Left hindlimb (tissue), 1 donor: ENCODE measurements at regions not wholly inside any gene's neighbourhood (a gene's known extent, or its start where the extent isn't known, plus 50 kb on each side); places are given as distances from the start of the nearest gene placed in this dataset.

Source experiments
- DNase-seq: peaks from one replicate; pipeline ENCODE4 v3.0.0-alpha.2; 2018

GRCh38 chr17:72394531-72394930, 273.7 kb downstream of the SOX9 start:
- DNase-seq, result no peak

- DNase-seq, result no peak
These were observed 275.3 kb downstream of the SOX9 start for GRCh38 chr17:72396121-72396520.

- DNase-seq, result no peak
These were observed 276.4 kb downstream of the SOX9 start for GRCh38 chr17:72397223-72397667.

- no peak for DNase-seq
These were observed 276.9 kb downstream of the SOX9 start for GRCh38 chr17:72397687-72398086.

- no peak for DNase-seq
These were observed 278.3 kb downstream of the SOX9 start for GRCh38 chr17:72399023-72399607.

GRCh38 chr17:72399608-72400487, 279.0 kb downstream of the SOX9 start:
- DNase-seq, result no peak

GRCh38 chr17:72400488-72400827, 279.6 kb downstream of the SOX9 start:
- DNase-seq, result no peak

- no peak for DNase-seq
These were observed 280.0 kb downstream of the SOX9 start for GRCh38 chr17:72400863-72401262.

- DNase-seq, result no peak
These were observed 281.3 kb downstream of the SOX9 start for GRCh38 chr17:72401883-72402726.

- DNase-seq, result no peak
These were observed 281.9 kb downstream of the SOX9 start for GRCh38 chr17:72402727-72403210.

GRCh38 chr17:72403713-72404209, 282.9 kb downstream of the SOX9 start:
- no peak for DNase-seq

- no peak for DNase-seq
These were observed 284.1 kb downstream of the SOX9 start for GRCh38 chr17:72404872-72405271.

GRCh38 chr17:72405662-72406230, 284.9 kb downstream of the SOX9 start:
- no peak for DNase-seq

- peak; percentile 1 for DNase-seq
These were observed 285.7 kb downstream of the SOX9 start for GRCh38 chr17:72406498-72406897.

- peak; percentile 67 for DNase-seq
These were observed 286.6 kb downstream of the SOX9 start for GRCh38 chr17:72407336-72407909.

GRCh38 chr17:72407931-72408330, 287.1 kb downstream of the SOX9 start:
- DNase-seq, result peak; percentile 2

GRCh38 chr17:72408641-72409040, 287.8 kb downstream of the SOX9 start:
- DNase-seq, result no peak

GRCh38 chr17:72409405-72410002, 288.7 kb downstream of the SOX9 start:
- no peak for DNase-seq

GRCh38 chr17:72411124-72411563, 290.3 kb downstream of the SOX9 start:
- DNase-seq, result peak; percentile 17

GRCh38 chr17:72412650-72413076, 291.8 kb downstream of the SOX9 start:
- DNase-seq, result peak; percentile 22

- DNase-seq, result no peak
These were observed 292.5 kb downstream of the SOX9 start for GRCh38 chr17:72413077-72414031.
